HG03378 (cell line): ENCODE measurements at regions not wholly inside any gene's neighbourhood (a gene's known extent, or its start where the extent isn't known, plus 50 kb on each side); places are given as distances from the start of the nearest gene placed in this dataset.

ENCODE experiments used
- ATAC-seq: cut with Tn5 transposase; IDR thresholded peaks from one replicate; pipeline ENCODE4 v1.9.1; 2021; ENCODE audit warnings: mild to moderate bottlenecking, moderate library complexity; ENCODE audit not compliant: unreplicated experiment

DNA sequence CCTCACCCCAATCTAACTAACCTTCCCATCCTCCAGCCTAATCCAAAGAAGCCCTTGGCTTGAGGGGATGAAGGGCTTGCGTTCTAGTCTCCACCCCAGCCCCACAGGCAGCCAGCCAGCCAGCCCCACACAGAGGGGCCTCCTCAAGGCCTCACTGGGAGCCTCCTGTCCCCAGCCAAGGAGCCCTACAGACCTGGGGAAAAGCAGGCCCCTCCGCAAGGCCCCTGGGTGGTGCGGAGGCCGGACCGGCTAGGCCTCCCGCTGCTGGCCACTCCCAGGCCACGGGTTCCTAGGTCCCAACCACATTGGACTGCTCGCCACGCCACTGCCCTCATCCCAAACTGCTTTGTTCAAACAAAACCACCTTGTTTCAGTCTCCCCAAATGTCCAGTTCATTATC is 78.0 kb downstream of the ZIC5 start:
- ATAC-seq = no peak

DNA sequence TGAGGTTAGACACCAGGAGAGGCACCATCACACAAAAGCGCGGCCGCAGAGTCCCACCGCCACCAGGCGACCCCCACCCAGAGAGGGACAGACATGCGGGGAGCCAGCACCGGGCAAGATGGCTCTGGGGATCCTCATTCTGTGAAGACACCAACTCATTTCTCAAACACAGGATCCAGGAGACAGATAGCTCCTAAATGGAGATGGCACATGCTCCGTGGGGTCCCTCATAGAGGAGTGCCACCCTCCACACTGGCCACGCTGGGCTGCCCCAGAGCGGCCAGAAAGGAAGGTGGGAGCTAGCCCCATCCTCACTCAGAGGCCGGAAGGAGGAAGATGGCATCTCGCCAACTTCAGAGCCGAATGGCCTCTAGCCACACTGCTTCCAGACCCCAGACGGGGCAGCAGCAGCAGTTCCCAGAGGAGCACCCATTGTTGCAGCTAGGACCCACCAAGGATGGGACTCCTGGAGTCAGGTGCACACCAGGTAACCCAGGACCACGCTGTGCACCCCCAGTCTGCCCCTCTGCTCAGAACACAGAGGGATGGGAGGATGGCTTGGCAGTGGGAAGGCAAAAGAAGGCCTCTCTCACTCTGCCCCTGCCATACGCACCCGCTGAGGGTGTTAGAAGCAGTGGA is 78.6 kb downstream of the ZIC5 start:
- no peak for ATAC-seq

- ATAC-seq = no peak
These were observed 79.4 kb downstream of the ZIC5 start for GRCh38 chr13:99892196-99892613.

DNA sequence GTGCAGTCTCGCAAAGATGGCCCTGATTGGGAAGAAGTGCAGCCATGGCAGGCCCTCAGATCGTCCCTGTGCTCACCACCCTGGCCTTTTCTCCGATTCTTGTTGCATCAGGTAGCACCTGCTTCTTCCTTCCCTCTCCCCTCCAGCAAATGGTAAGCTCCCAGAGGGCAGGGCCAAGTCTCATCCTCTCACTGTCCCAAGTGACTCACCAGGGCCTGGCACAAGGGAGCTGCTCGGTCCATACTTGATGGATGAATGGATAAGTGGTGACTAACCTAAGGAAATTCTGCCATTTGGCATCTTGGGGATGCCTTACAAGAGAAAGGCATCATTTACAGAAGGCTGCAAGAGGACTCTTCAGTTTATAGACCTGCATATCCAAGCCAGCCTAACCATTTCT is 84.9 kb downstream of the ZIC5 start:
- no peak for ATAC-seq

GRCh38 chr13:99884913-99885312 is 86.7 kb downstream of the ZIC5 start:
- ATAC-seq = no peak

DNA sequence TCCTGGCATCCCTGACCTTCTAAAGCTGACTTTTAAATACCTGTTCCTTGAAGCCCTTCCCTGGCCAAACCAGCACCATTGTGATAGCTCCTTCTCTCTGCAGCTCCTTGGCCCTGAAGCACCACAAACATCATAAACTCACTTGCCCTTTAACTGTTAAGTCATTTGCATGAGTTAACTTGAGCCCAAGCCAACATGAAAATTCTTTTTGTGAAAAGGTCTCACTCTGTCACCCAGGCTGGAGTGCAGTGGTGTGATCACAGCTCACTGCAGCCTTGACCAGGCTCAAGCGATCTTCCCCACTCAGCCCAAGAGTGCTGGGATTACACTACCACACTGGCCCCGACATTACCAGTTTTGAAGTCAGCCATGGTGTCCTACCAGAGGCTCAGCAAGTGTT is 87.8 kb downstream of the ZIC5 start:
- no peak for ATAC-seq

GRCh38 chr13:99878921-99879610 is 92.5 kb downstream of the ZIC5 start:
- ATAC-seq = no peak

DNA sequence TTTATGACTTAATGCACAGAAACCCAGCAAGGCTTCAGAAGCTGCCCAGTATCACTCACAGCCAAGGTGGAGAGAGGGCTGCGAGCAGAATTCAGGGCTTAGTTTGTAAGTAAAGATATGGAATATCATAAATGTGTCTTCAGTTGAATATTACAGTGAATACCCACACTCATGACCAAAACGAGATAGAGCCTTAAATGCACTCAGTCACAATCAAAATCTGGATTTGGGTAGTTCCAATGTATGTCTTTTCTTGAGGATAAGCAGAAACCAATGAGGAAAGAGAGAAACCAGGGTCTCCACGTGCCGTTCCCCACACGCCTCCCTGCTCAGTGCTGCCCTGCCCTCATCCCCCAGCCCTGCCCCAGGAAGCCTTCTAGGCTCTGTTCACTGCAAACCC is 94.9 kb downstream of the ZIC5 start:
- ATAC-seq = no peak

GRCh38 chr13:99875391-99875790 is 96.2 kb downstream of the ZIC5 start:
- ATAC-seq = no peak

GRCh38 chr13:99873832-99874430 is 97.6 kb downstream of the ZIC5 start:
- no peak for ATAC-seq

DNA sequence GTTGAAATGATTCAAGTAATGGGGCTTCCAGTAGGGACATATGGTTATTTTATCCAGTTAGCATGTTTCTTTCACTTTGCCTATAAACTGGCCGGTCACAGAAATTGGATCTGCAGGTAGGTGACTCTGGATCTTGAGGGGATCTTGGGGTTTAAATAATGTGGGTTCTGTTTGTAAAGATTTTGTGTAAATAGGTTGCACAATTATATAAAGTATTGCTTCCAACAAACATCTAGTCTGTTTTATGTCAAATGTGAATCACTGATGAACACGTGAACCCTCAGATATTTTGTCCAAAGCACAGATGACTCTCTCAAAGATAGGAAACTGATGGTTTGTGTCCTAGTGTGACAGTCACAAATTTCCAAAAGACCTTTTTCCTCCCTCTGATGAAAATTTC is 98.4 kb downstream of the ZIC5 start:
- no peak for ATAC-seq

GRCh38 chr13:99871249-99871898 is 100.2 kb downstream of the ZIC5 start:
- ATAC-seq = no peak

DNA sequence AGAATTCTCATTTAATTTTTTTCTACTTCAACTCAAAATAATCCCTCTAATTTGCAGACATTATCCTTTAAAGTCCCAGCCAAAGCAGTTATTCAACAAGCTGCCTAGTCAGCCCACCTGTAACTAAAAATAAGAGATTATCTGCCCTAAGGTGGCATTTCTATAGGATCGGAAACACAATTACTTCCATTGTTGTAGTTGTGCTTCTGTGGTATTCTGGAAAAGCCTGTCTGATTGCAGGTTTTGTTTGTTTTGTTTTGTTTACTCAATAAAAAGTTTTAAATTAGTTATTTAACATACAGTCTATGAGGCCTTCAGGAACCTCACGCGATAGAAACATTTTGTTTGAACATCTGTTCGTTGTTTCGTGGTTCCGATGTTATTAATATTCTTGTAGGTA is 101.0 kb downstream of the ZIC5 start:
- ATAC-seq = no peak

DNA sequence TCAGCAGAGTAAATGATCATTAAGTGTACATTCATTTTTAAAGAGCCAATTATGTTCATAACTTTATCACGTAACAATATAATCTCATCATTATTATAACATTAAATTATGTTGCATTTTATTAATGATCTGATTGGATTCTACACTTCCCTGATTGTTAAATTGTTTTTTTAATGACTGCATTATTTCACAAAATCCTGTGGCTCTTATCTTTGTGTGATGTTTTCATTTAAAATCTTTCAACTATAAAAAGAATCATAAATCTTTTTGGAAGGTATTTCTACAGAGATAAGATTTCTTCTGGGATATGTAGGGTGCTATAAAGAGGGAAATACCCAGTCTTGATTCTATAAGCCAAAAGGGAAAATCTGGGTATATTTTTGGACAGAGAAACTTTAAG is 101.7 kb downstream of the ZIC5 start:
- ATAC-seq = no peak

- no peak for ATAC-seq
These were observed 102.8 kb downstream of the ZIC5 start for GRCh38 chr13:99868767-99869166.

GRCh38 chr13:99867535-99868257 is 103.9 kb downstream of the ZIC5 start:
- ATAC-seq = no peak

- ATAC-seq = no peak
These were observed 104.8 kb downstream of the ZIC5 start for GRCh38 chr13:99866781-99867180.

GRCh38 chr13:99865420-99865930 is 106.1 kb downstream of the ZIC5 start:
- no peak for ATAC-seq

DNA sequence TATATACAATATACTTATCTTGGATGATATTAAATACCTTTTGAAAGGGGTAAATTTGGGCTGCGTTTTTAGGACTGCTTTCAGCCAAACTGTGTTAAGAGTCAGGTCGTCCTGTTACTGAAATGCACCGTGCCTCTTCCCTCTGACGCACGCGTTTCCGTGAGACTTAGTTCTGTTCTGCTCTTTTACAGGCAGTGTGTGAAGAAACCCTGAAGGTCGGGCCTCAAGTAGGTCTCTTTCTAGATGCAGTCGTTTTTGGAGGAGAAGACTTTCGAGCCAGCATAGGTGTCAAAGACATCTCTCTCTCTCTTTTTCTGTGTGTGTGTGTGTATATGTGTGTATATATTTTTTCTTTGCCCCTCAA is 107.0 kb downstream of the ZIC5 start:
- no peak for ATAC-seq

DNA sequence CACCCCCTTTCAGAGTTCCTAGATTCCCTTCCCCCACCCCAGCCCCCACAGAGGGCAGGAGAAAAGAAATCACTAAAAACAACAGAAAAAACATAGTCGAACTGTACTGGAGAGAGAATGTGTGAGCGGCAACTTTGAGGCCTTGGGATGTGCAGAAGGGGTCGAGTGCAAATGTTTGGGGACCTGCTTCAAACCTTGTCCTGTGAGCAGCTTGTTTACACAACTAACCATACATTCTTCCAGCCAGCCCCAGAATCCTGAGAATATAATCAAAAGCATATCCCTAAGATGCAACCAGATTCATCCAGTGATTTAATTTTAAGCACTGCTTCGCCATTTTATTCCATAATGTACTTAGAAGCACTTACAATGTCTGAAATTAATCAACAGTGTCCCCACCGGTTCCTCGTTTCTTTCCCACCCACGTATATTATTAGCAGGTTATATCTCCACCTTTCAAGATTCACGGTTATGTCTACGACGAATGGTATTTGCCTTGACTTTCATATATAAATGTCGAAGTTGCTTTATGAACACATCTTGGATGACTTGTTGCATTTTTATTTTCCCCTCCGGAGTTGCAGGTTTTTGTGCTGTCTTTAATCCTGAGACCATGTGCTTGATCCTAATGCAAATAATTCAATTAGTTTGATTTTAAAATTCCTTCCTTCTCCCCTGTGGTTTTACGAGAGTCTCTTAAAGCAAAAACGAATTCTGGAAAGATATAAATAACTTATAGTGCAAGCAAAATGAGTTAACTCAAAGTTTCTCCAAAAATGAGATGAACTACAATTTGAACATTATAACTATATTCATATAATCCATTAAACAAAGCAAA is 107.6 kb downstream of the ZIC5 start:
- no peak for ATAC-seq
